Immature natural killer cell (primary cell): ENCODE measurements at regions not wholly inside any gene's neighbourhood (a gene's known extent, or its start where the extent isn't known, plus 50 kb on each side); places are given as distances from the start of the nearest gene placed in this dataset.

Source experiments
- DNase-seq, 3 donors: peaks; one replicate each; pipeline ENCODE4 v3.0.0; 2022; ENCODE audit warnings: mixed read lengths in 1 of 3
- H3K27ac Mint-ChIP-seq, 6 donors: one replicate each; pipeline ENCODE4 v1.8.0; 2020; ENCODE audit warnings: mixed read lengths in 6 of 6, mild to moderate bottlenecking in 5 of 6, inconsistent platforms in 4 of 6, moderate library complexity in 3 of 6
- H3K27me3 Mint-ChIP-seq, 3 donors: one replicate each; pipeline ENCODE4 v1.8.0; 2020 to 2021; ENCODE audit warnings: low read depth in 3 of 3, mild to moderate bottlenecking in 3 of 3, mixed read lengths in 3 of 3, moderate library complexity in 3 of 3, inconsistent platforms in 1 of 3
- H3K36me3 Mint-ChIP-seq, 3 donors: one replicate each; pipeline ENCODE4 v1.8.0; 2020; ENCODE audit warnings: mixed read lengths in 3 of 3, inconsistent platforms in 2 of 3, mild to moderate bottlenecking in 2 of 3
- H3K4me1 Mint-ChIP-seq, 2 donors: one replicate each; pipeline ENCODE4 v1.8.0; 2020; ENCODE audit warnings: inconsistent platforms in 2 of 2, mild to moderate bottlenecking in 2 of 2, mixed read lengths in 2 of 2, moderate library complexity in 1 of 2
- H3K4me3 Mint-ChIP-seq, 5 donors: one replicate each; pipeline ENCODE4 v1.8.0; 2020; ENCODE audit warnings: mild to moderate bottlenecking in 5 of 5, mixed read lengths in 5 of 5, inconsistent platforms in 3 of 5, moderate library complexity in 3 of 5
- H3K9me3 Mint-ChIP-seq, 6 donors: one replicate each; pipeline ENCODE4 v1.8.0; 2020; ENCODE audit warnings: mild to moderate bottlenecking in 6 of 6, mixed read lengths in 6 of 6, inconsistent platforms in 4 of 6, moderate library complexity in 3 of 6

- no peak for DNase-seq
- no peaks in the 10 kb centered on the region for H3K36me3 Mint-ChIP-seq
- no peak overlapping the region for H3K27ac Mint-ChIP-seq
- H3K27me3 Mint-ChIP-seq, result peaks cover 0 to 2% (median 0%) of the 10 kb centered on the region in 3 donors
- peaks cover 14 to 61% (median 26%) of the 10 kb centered on the region in 6 donors for H3K9me3 Mint-ChIP-seq
- no peaks in the 10 kb centered on the region for H3K4me1 Mint-ChIP-seq
- no peak overlapping the region for H3K4me3 Mint-ChIP-seq
Measured at GRCh38 chr14:42470427-42470719, 863.7 kb downstream of the LRFN5 start.

GRCh38 chr14:42469637-42470426, 863.2 kb downstream of the LRFN5 start:
- no peak overlapping the region for H3K4me3 Mint-ChIP-seq

GRCh38 chr14:42460673-42461072, 854.0 kb downstream of the LRFN5 start:
- no peak overlapping the region for H3K27ac Mint-ChIP-seq
- no peaks in the 10 kb centered on the region for H3K4me1 Mint-ChIP-seq
- H3K4me3 Mint-ChIP-seq, result no peak overlapping the region
- no peaks in the 10 kb centered on the region for H3K36me3 Mint-ChIP-seq
- no peaks in the 10 kb centered on the region for H3K27me3 Mint-ChIP-seq
- H3K9me3 Mint-ChIP-seq, result peaks cover 5 to 51% (median 27%) of the 10 kb centered on the region in 6 donors
- DNase-seq, result no peak

More at GRCh38 chr14:42469637-42470426, 863.2 kb downstream of the LRFN5 start:
- Mint-ChIP-seq H3K27ac (no peak overlapping the region), H3K36me3 (no peaks in the 10 kb centered on the region), H3K4me1 (no peaks in the 10 kb centered on the region), H3K9me3 (peaks cover 14 to 56% (median 24%) of the 10 kb centered on the region in 6 donors), H3K27me3 (peaks cover 0 to 2% (median 0%) of the 10 kb centered on the region in 3 donors)
- no peak for DNase-seq

- Mint-ChIP-seq H3K4me3 (no peak overlapping the region), H3K27ac (no peak overlapping the region), H3K4me1 (no peaks in the 10 kb centered on the region), H3K27me3 (no peaks in the 10 kb centered on the region), H3K9me3 (peaks cover 5 to 54% (median 29%) of the 10 kb centered on the region in 6 donors), H3K36me3 (no peaks in the 10 kb centered on the region)
- DNase-seq, result no peak
Measured at GRCh38 chr14:42459171-42459685, 852.6 kb downstream of the LRFN5 start.

- no peaks in the 10 kb centered on the region for H3K36me3 Mint-ChIP-seq
- no peak overlapping the region for H3K27ac Mint-ChIP-seq
- no peak for DNase-seq
- no peak overlapping the region for H3K4me3 Mint-ChIP-seq
- H3K27me3 Mint-ChIP-seq, result peaks cover 0 to 2% (median 0%) of the 10 kb centered on the region in 3 donors
- peaks cover 8 to 14% (median 10%) of the 10 kb centered on the region in 6 donors for H3K9me3 Mint-ChIP-seq
- H3K4me1 Mint-ChIP-seq, result no peaks in the 10 kb centered on the region
Measured at GRCh38 chr14:42441615-42442014, 834.9 kb downstream of the LRFN5 start.

- no peaks in the 10 kb centered on the region for H3K36me3 Mint-ChIP-seq
- no peak overlapping the region for H3K27ac Mint-ChIP-seq
- H3K27me3 Mint-ChIP-seq, result peaks cover 0 to 2% (median 0%) of the 10 kb centered on the region in 3 donors
- no peak for DNase-seq
- H3K4me3 Mint-ChIP-seq, result no peak overlapping the region
- H3K4me1 Mint-ChIP-seq, result no peaks in the 10 kb centered on the region
- peaks cover 6 to 31% (median 19%) of the 10 kb centered on the region in 6 donors for H3K9me3 Mint-ChIP-seq
Measured at GRCh38 chr14:42437809-42438208, 831.1 kb downstream of the LRFN5 start.

- DNase-seq, result no peak
- Mint-ChIP-seq H3K9me3 (peaks cover 8 to 37% (median 23%) of the 10 kb centered on the region in 6 donors), H3K4me3 (no peak overlapping the region), H3K27me3 (no peaks in the 10 kb centered on the region), H3K36me3 (no peaks in the 10 kb centered on the region), H3K27ac (no peak overlapping the region), H3K4me1 (no peaks in the 10 kb centered on the region)
Measured at GRCh38 chr14:42429401-42429800, 822.7 kb downstream of the LRFN5 start.

GRCh38 chr14:42428996-42429395, 822.3 kb downstream of the LRFN5 start:
- H3K36me3 Mint-ChIP-seq, result no peaks in the 10 kb centered on the region

GRCh38 chr14:42424501-42424900, 817.8 kb downstream of the LRFN5 start:
- Mint-ChIP-seq H3K27ac (no peak overlapping the region), H3K9me3 (peaks cover 0 to 13% (median 8%) of the 10 kb centered on the region in 6 donors), H3K4me3 (no peak overlapping the region), H3K27me3 (peaks cover 0 to 2% (median 0%) of the 10 kb centered on the region in 3 donors), H3K4me1 (no peaks in the 10 kb centered on the region), H3K36me3 (no peaks in the 10 kb centered on the region)
- no peak for DNase-seq

More at GRCh38 chr14:42428996-42429395, 822.3 kb downstream of the LRFN5 start:
- Mint-ChIP-seq H3K4me1 (no peaks in the 10 kb centered on the region), H3K4me3 (no peak overlapping the region), H3K27ac (no peak overlapping the region), H3K9me3 (peaks cover 6 to 35% (median 21%) of the 10 kb centered on the region in 6 donors), H3K27me3 (no peaks in the 10 kb centered on the region)
- DNase-seq, result no peak

- Mint-ChIP-seq H3K4me3 (no peak overlapping the region), H3K9me3 (peaks cover 0 to 14% (median 7%) of the 10 kb centered on the region in 6 donors), H3K36me3 (no peaks in the 10 kb centered on the region), H3K27ac (no peak overlapping the region), H3K27me3 (peaks cover 0 to 2% (median 0%) of the 10 kb centered on the region in 3 donors), H3K4me1 (no peaks in the 10 kb centered on the region)
- no peak for DNase-seq
Measured at GRCh38 chr14:42421377-42422078, 814.9 kb downstream of the LRFN5 start.

GRCh38 chr14:42420071-42420470, 813.4 kb downstream of the LRFN5 start:
- Mint-ChIP-seq H3K36me3 (no peaks in the 10 kb centered on the region), H3K27ac (no peak overlapping the region), H3K27me3 (peaks cover 0 to 2% (median 0%) of the 10 kb centered on the region in 3 donors), H3K4me1 (no peaks in the 10 kb centered on the region), H3K4me3 (no peak overlapping the region), H3K9me3 (peaks cover 0 to 12% (median 9%) of the 10 kb centered on the region in 6 donors)
- no peak for DNase-seq

- peaks cover 0 to 3% (median 0%) of the 10 kb centered on the region in 3 donors for H3K36me3 Mint-ChIP-seq
- DNase-seq, result no peak
- H3K4me3 Mint-ChIP-seq, result no peak overlapping the region
- H3K27ac Mint-ChIP-seq, result no peak overlapping the region
- no peaks in the 10 kb centered on the region for H3K4me1 Mint-ChIP-seq
- H3K9me3 Mint-ChIP-seq, result peaks cover 12 to 65% (median 27%) of the 10 kb centered on the region in 6 donors
- no peaks in the 10 kb centered on the region for H3K27me3 Mint-ChIP-seq
Measured at GRCh38 chr14:42407153-42407552, 800.5 kb downstream of the LRFN5 start.

- Mint-ChIP-seq H3K9me3 (peaks cover 9 to 46% (median 27%) of the 10 kb centered on the region in 6 donors), H3K27ac (no peak overlapping the region)
Measured at GRCh38 chr14:42391146-42391834, 784.6 kb downstream of the LRFN5 start.

GRCh38 chr14:42378880-42379279, 772.2 kb downstream of the LRFN5 start:
- Mint-ChIP-seq H3K36me3 (no peaks in the 10 kb centered on the region), H3K4me3 (no peak overlapping the region), H3K9me3 (peaks cover 5 to 40% (median 10%) of the 10 kb centered on the region in 6 donors), H3K27me3 (no peaks in the 10 kb centered on the region), H3K4me1 (no peaks in the 10 kb centered on the region), H3K27ac (no peak overlapping the region)
- DNase-seq, result no peak

More at GRCh38 chr14:42391146-42391834, 784.6 kb downstream of the LRFN5 start:
- Mint-ChIP-seq H3K4me3 (no peak overlapping the region), H3K27me3 (peaks cover 0 to 1% (median 0%) of the 10 kb centered on the region in 3 donors), H3K36me3 (no peaks in the 10 kb centered on the region), H3K4me1 (no peaks in the 10 kb centered on the region)
- DNase-seq, result no peak
